T-helper 17 cell (primary cell): ENCODE measurements at regions not wholly inside any gene's neighbourhood (a gene's known extent, or its start where the extent isn't known, plus 50 kb on each side); places are given as distances from the start of the nearest gene placed in this dataset.
A peak's percentile ranks its signal among the peaks of the same experiment; 100 is the strongest.

ENCODE experiments used
- ATAC-seq: fragments of 150-1000 bp; cut with Tn5 transposase; 2 replicates; pipeline ENCODE4 v1.10.0; 2021; ENCODE audit warnings: mild to moderate bottlenecking, moderate library complexity
- DNase-seq, 3 donors: peaks; one replicate each; pipeline versions ENCODE4 v3.0.0 to v3.0.0-alpha.2; 2020 to 2021
- H3K9me3 ChIP-seq: one replicate; pipeline ENCODE4 v1.7.0; 2013; ENCODE audit warnings: low read length, mild to moderate bottlenecking; ENCODE audit not compliant: control insufficient read depth, poor library complexity, severe bottlenecking
- H3K27ac Mint-ChIP-seq: one replicate; pipeline ENCODE4 v1.8.0; 2022; ENCODE audit warnings: mild to moderate bottlenecking, moderate library complexity, mixed read lengths
- H3K27me3 Mint-ChIP-seq: one replicate; pipeline ENCODE4 v1.8.0; 2022; ENCODE audit warnings: mixed read lengths
- H3K36me3 Mint-ChIP-seq: one replicate; pipeline ENCODE4 v1.8.0; 2022; ENCODE audit warnings: low read depth, mixed read lengths
- H3K4me1 Mint-ChIP-seq: one replicate; pipeline ENCODE4 v1.8.0; 2022; ENCODE audit warnings: mild to moderate bottlenecking, mixed read lengths
- H3K4me3 Mint-ChIP-seq: one replicate; pipeline ENCODE4 v1.8.0; 2022; ENCODE audit warnings: mild to moderate bottlenecking, moderate library complexity, mixed read lengths

DNA sequence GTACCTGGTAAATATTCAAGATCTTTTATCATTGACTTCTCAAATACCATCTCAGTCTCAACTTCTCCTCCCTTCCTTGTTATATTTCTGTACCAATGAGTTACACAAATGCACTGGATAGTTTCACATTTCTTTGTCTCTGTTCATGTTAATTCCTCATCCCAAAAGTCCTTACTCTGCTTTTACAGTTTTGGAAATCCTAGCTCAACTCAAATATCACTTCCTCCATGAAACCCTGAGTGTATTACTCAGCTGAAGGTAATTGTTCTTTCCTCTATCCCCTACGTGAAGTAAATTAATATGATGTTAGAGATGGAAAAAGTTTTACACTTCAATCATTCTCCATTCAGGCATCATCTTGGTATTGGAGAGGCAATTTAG, 241.5 kb downstream of the TLE4 start:
- no peak for DNase-seq
- H3K27ac Mint-ChIP-seq: peak overlapping the region; percentile 27
- ATAC-seq: no peak
- peaks cover 21% of the 10 kb centered on the region for H3K4me1 Mint-ChIP-seq
- no peaks in the 10 kb centered on the region for H3K36me3 Mint-ChIP-seq
- peak overlapping the region; percentile 28 for H3K4me3 Mint-ChIP-seq
- no peaks in the 10 kb centered on the region for H3K9me3 ChIP-seq
- H3K27me3 Mint-ChIP-seq: peaks cover 15% of the 10 kb centered on the region

DNA sequence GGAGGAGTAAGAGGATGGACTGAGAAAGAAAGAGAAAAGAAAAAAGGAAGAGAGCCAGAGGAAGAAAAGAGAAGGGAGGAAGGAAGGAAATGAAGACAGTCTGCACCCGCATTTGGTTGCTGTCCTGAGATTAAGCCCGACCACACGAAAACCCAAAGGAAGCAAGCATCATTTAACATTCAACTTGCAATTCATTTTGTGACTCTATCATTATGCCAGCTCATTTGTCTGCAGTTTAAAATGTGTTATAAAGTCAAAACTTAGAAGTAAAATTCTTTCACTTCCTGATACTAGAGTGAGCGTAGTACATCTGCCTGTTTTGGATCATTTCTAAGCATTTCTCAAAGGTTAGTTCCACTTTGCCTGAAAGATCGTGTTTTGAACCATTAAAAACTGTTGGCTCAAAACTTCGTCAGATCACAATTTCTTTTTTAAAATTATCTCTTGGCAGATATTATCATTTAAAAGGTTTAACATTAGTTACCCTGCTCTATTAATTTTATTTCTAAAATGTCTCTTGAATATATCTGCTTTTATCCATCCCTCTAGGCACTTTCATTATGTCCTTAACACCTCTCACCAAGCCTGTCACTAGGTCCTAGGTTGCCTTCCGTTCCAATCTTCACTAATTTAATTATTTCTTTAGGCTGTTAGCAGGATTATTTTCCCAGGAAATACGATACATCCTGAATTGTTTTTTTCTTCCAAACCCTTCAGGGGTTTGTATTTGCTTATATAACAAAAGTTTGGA, 240.9 kb downstream of the TLE4 start:
- DNase-seq (no peak), ATAC-seq (peak; percentile 64)
- Mint-ChIP-seq H3K27me3 (peaks cover 10% of the 10 kb centered on the region), H3K36me3 (no peaks in the 10 kb centered on the region), H3K27ac (peak overlapping the region; percentile 53), H3K4me1 (peaks cover 19% of the 10 kb centered on the region), H3K4me3 (peak overlapping the region; percentile 84)
- no peaks in the 10 kb centered on the region for H3K9me3 ChIP-seq

DNA sequence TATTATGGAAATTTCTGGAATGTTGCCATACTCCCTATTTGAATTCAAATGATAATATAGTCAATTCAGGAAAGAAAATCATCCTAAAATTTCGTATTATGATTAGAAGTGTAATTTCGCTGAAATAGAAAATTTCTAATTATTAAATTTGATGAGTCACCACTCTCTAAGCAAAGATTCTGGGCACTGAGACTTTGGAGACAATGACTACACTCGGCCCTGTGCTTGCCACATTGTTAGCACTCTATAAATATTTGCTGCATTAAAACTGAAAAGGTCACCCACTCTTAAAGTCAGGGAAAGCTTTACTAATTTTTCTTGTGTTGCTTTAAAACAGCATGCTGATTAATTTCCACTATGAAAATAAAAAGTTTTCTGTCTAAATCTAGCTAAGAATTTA, 240.3 kb downstream of the TLE4 start:
- H3K27me3 Mint-ChIP-seq: peaks cover 7% of the 10 kb centered on the region
- H3K4me3 Mint-ChIP-seq: peak overlapping the region; percentile 84
- no peaks in the 10 kb centered on the region for H3K9me3 ChIP-seq
- ATAC-seq (no peak), DNase-seq (no peak)
- peak overlapping the region; percentile 53 for H3K27ac Mint-ChIP-seq
- H3K4me1 Mint-ChIP-seq: peaks cover 18% of the 10 kb centered on the region
- H3K36me3 Mint-ChIP-seq: no peaks in the 10 kb centered on the region

GRCh38 chr9:79809931-79810330, 238.2 kb downstream of the TLE4 start:
- DNase-seq (no peak), ATAC-seq (no peak)
- no peak overlapping the region for H3K27ac Mint-ChIP-seq
- H3K27me3 Mint-ChIP-seq: no peaks in the 10 kb centered on the region
- no peaks in the 10 kb centered on the region for H3K36me3 Mint-ChIP-seq
- no peaks in the 10 kb centered on the region for H3K9me3 ChIP-seq
- H3K4me1 Mint-ChIP-seq: peaks cover 18% of the 10 kb centered on the region
- H3K4me3 Mint-ChIP-seq: no peak overlapping the region

DNA sequence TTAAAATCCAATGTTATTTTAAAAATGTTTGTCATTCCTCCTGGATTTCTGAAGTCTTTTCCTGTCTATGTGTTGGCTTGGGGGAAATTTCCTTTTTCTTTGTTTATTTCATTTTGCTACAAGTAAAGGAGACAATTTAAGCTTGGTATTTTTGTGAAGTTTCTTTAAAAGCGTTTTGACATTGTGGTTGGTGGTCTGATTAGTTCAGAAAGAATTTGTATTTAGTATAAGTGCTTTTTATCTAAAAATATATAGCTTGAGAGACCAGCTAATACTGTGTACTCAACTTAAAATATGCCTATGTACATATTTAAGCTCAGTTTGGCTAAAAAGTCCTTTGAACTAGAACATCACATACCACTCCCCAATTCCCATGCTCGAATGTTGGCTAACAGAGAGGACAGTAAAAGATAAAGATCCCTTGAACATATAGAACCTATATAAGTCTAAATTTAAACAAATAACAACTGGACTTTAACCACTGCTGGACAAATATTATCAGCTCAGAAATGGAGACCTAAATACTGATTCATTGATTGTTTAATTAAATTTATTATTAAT, 237.6 kb downstream of the TLE4 start:
- peaks cover 18% of the 10 kb centered on the region for H3K4me1 Mint-ChIP-seq
- H3K36me3 Mint-ChIP-seq: no peaks in the 10 kb centered on the region
- ATAC-seq (no peak), DNase-seq (no peak)
- H3K4me3 Mint-ChIP-seq: no peak overlapping the region
- no peak overlapping the region for H3K27ac Mint-ChIP-seq
- no peaks in the 10 kb centered on the region for H3K9me3 ChIP-seq
- H3K27me3 Mint-ChIP-seq: no peaks in the 10 kb centered on the region

- no peak overlapping the region for H3K27ac Mint-ChIP-seq
- peaks cover 9% of the 10 kb centered on the region for H3K4me1 Mint-ChIP-seq
- ATAC-seq (no peak), DNase-seq (no peak)
- no peaks in the 10 kb centered on the region for H3K36me3 Mint-ChIP-seq
- no peaks in the 10 kb centered on the region for H3K9me3 ChIP-seq
- no peak overlapping the region for H3K4me3 Mint-ChIP-seq
- no peaks in the 10 kb centered on the region for H3K27me3 Mint-ChIP-seq
Observed at GRCh38 chr9:79807971-79808370, 236.2 kb downstream of the TLE4 start.

- no peaks in the 10 kb centered on the region for H3K27me3 Mint-ChIP-seq
- no peak overlapping the region for H3K4me3 Mint-ChIP-seq
- H3K4me1 Mint-ChIP-seq: peaks cover 2% of the 10 kb centered on the region
- no peaks in the 10 kb centered on the region for H3K9me3 ChIP-seq
- H3K36me3 Mint-ChIP-seq: no peaks in the 10 kb centered on the region
- H3K27ac Mint-ChIP-seq: no peak overlapping the region
- DNase-seq: no peak
- ATAC-seq: no peak
Observed at GRCh38 chr9:79806086-79806485, 234.3 kb downstream of the TLE4 start.

DNA sequence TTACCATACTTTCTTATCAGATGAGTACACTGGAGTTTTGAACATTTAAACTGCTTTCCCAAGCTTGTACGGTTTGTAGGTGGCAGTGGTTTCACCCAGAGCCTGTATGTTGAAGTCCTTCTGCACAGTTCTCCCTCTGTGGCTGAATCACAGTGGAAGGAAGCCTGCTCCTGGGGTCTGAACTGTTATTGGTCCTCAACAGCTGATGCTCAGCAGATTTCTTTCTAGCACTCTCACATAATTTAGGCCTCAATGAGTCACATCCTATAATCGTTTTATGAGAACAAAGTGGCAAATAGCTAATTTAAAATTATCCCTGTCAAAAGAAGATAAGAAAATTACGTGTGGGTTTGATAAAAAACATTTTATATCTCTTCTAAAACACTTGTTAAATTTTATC, 229.7 kb downstream of the TLE4 start:
- no peak for ATAC-seq
- Mint-ChIP-seq H3K4me1 (no peaks in the 10 kb centered on the region), H3K36me3 (no peaks in the 10 kb centered on the region), H3K4me3 (no peak overlapping the region), H3K27me3 (no peaks in the 10 kb centered on the region), H3K27ac (no peak overlapping the region)
- DNase-seq: no peak
- no peaks in the 10 kb centered on the region for H3K9me3 ChIP-seq

DNA sequence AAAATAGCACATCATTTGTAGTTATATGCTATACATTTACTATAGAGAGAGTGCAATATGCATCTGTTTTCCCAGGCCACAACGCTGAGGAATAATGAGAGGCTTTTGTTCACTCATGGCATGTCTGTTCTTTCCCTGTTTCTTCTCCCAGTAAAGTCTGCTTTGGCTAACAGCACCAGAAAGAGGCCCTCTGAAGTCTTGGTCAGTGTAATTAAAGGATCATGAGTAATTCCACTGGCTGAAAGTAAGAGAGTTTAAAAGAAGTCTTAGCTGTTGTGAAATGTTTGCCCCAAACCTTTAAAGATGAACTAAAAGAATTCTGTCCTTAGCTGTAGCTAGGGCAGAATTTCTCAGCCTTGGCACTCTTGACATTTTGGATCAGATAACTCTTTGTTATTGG, 228.8 kb downstream of the TLE4 start:
- Mint-ChIP-seq H3K4me3 (no peak overlapping the region), H3K27me3 (no peaks in the 10 kb centered on the region), H3K4me1 (no peaks in the 10 kb centered on the region), H3K27ac (no peak overlapping the region), H3K36me3 (no peaks in the 10 kb centered on the region)
- ATAC-seq: no peak
- no peaks in the 10 kb centered on the region for H3K9me3 ChIP-seq
- no peak for DNase-seq

DNA sequence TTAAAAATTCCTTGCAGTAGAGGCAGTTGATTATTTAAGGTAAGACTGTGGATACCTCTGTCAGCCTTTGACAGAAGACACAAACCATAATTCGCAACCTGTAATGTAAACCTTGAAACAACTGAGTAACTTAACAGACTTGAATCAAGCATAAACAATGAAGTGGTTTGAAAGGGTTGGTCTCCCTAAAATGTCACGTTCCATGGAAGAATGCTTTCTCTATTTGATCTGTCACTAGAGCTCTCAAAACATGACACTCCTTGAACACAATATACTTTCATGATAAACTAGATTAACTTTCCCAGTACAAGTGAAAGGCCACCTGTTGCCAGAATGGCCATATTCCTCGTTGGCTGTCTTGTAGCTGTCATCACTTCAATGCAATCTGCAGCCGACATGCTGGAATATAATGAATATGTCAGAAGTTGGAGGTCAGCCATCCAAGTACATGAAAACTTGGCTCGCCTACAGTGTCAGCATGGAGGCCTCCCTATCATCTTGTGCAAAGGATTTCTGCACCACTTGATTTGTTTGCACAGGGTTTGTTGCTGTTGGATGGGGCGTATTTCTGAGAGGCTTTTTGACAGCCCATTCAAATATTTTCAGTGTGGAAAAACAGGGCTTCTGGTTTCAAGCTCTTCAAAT, 228.0 kb downstream of the TLE4 start:
- Mint-ChIP-seq H3K27me3 (no peaks in the 10 kb centered on the region), H3K4me3 (no peak overlapping the region), H3K27ac (no peak overlapping the region), H3K36me3 (no peaks in the 10 kb centered on the region), H3K4me1 (no peaks in the 10 kb centered on the region)
- no peak for ATAC-seq
- no peaks in the 10 kb centered on the region for H3K9me3 ChIP-seq
- DNase-seq: no peak

- Mint-ChIP-seq H3K4me3 (no peak overlapping the region), H3K27ac (no peak overlapping the region), H3K27me3 (no peaks in the 10 kb centered on the region), H3K4me1 (no peaks in the 10 kb centered on the region), H3K36me3 (no peaks in the 10 kb centered on the region)
- H3K9me3 ChIP-seq: no peaks in the 10 kb centered on the region
- no peak for DNase-seq
- no peak for ATAC-seq
Observed at GRCh38 chr9:79798450-79798849, 226.7 kb downstream of the TLE4 start.

- Mint-ChIP-seq H3K27me3 (no peaks in the 10 kb centered on the region), H3K27ac (no peak overlapping the region), H3K4me1 (no peaks in the 10 kb centered on the region), H3K4me3 (no peak overlapping the region), H3K36me3 (no peaks in the 10 kb centered on the region)
- H3K9me3 ChIP-seq: no peaks in the 10 kb centered on the region
- ATAC-seq (no peak), DNase-seq (no peak)
Observed at GRCh38 chr9:79796411-79796810, 224.6 kb downstream of the TLE4 start.

DNA sequence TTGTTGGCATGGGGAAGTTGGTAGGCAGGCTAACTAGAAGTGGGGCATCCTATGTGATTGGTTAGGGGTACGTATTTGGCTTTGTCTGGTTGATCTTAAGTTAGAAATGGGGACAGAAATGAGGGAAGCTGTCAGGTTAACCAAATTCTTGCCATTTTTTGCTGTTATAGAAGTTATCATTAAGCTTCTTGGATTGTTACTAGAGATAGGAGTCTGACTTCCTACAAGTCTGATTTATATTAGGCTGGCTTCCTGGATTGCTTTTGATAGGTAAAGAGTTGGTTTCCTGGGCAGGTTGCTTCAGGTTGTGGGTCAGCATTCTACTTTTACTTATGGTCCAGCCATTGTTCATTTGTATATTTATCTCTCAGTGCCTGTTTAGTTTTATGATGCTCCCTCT, 216.9 kb downstream of the TLE4 start:
- DNase-seq (no peak), ATAC-seq (no peak)
- H3K36me3 Mint-ChIP-seq: peaks cover 3% of the 10 kb centered on the region
- H3K4me3 Mint-ChIP-seq: no peak overlapping the region
- H3K9me3 ChIP-seq: no peaks in the 10 kb centered on the region
- H3K27me3 Mint-ChIP-seq: no peaks in the 10 kb centered on the region
- H3K27ac Mint-ChIP-seq: no peak overlapping the region
- H3K4me1 Mint-ChIP-seq: no peaks in the 10 kb centered on the region

DNA sequence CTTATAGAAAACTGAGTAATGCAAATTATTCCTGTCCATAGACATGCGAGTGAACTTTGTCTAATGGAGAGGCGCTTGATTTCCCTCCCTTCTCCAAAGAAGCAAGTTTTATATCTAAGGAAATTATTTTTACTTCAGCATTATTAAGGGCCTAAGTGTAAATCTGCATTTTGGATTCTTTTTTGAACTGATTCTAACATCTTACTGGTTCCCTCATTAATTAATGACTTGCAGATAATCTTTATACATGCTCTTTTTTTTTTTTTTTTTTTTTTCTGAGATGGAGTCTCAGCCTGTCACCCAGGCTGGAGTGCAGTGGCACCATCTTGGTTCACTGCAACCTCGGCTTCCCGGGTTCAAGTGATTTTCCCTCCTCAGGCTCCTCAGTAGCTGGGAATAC, 209.5 kb downstream of the TLE4 start:
- no peak overlapping the region for H3K27ac Mint-ChIP-seq
- peaks cover 6% of the 10 kb centered on the region for H3K27me3 Mint-ChIP-seq
- no peak overlapping the region for H3K4me3 Mint-ChIP-seq
- H3K36me3 Mint-ChIP-seq: no peaks in the 10 kb centered on the region
- no peaks in the 10 kb centered on the region for H3K9me3 ChIP-seq
- ATAC-seq (no peak), DNase-seq (no peak)
- H3K4me1 Mint-ChIP-seq: no peaks in the 10 kb centered on the region
